Loucy (cell line): ENCODE measurements at regions not wholly inside any gene's neighbourhood (a gene's known extent, or its start where the extent isn't known, plus 50 kb on each side); places are given as distances from the start of the nearest gene placed in this dataset.

Source experiments
- EZH2phosphoT487 ChIP-seq: fragments of 200-600 bp; IDR thresholded peaks from 2 replicates; pipeline ENCODE4 v1.6.1; 2018; ENCODE audit warnings: antibody characterized with exemption, mild to moderate bottlenecking, moderate library complexity, borderline replicate concordance
- TF ChIP-seq, protein P1 (sequence below): fragments of 200-600 bp; sonication (generic); conservative IDR thresholded peaks from 2 replicates; pipeline ENCODE4 v1.5.1; 2014; ENCODE audit warnings: mild to moderate bottlenecking, antibody characterized with exemption, low read length

DNA sequence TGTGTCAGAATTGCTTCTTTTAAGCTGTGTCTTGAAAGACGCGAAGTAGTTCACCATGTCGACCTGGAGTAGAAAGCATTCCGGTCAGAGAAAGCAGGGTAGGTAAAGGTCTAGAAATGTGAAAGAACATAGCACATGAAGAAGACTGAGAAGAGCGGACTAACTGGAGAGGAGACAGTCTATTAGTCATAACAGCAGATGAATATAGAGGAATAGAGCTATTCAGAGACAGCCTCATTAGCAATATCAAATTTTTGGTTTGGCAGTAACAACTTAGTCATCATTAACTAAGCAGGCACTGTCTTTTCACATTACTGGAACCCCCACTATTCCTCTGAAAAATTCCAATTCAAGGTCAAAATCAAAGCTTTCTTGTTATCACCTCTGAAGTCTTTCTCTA is 678.8 kb downstream of the DIPK2A start:
- TF ChIP-seq, protein P1, sequence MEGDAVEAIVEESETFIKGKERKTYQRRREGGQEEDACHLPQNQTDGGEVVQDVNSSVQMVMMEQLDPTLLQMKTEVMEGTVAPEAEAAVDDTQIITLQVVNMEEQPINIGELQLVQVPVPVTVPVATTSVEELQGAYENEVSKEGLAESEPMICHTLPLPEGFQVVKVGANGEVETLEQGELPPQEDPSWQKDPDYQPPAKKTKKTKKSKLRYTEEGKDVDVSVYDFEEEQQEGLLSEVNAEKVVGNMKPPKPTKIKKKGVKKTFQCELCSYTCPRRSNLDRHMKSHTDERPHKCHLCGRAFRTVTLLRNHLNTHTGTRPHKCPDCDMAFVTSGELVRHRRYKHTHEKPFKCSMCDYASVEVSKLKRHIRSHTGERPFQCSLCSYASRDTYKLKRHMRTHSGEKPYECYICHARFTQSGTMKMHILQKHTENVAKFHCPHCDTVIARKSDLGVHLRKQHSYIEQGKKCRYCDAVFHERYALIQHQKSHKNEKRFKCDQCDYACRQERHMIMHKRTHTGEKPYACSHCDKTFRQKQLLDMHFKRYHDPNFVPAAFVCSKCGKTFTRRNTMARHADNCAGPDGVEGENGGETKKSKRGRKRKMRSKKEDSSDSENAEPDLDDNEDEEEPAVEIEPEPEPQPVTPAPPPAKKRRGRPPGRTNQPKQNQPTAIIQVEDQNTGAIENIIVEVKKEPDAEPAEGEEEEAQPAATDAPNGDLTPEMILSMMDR, result no peak
- TF ChIP-seq EZH2phosphoT487, result no peak
